Mesendoderm (in vitro differentiated cells): ENCODE measurements at regions not wholly inside any gene's neighbourhood (a gene's known extent, or its start where the extent isn't known, plus 50 kb on each side); places are given as distances from the start of the nearest gene placed in this dataset.

Experiments used
- DNase-seq: peaks from one replicate; pipeline ENCODE4 v3.0.0; 2013
- H2AK5ac ChIP-seq: 2 replicates; pipeline ENCODE4 v1.6.1; 2013; ENCODE audit warnings: low read length, inconsistent platforms
- H2BK120ac ChIP-seq: 2 replicates; pipeline ENCODE4 v1.6.1; 2013; ENCODE audit warnings: low read depth, mild to moderate bottlenecking, low read length, moderate library complexity, mixed read lengths
- H2BK15ac ChIP-seq: replicated peaks from 2 replicates; pipeline ENCODE4 v1.6.1; 2013; ENCODE audit warnings: low read depth, mild to moderate bottlenecking, moderate library complexity
- H2BK5ac ChIP-seq: 2 replicates; pipeline ENCODE4 v1.6.1; 2013; ENCODE audit warnings: low read length, inconsistent platforms
- H3K18ac ChIP-seq: 2 replicates; pipeline ENCODE4 v1.6.1; 2013; ENCODE audit warnings: mild to moderate bottlenecking, low read length, mixed read lengths
- H3K23ac ChIP-seq: one replicate; pipeline ENCODE4 v1.6.1; 2013; ENCODE audit warnings: low read length
- H3K27ac ChIP-seq: 2 replicates; pipeline ENCODE4 v1.5.1; 2013; ENCODE audit warnings: low read depth, mild to moderate bottlenecking, inconsistent platforms, low read length, moderate library complexity
- H3K27me3 ChIP-seq: 2 replicates; pipeline ENCODE4 v1.6.1; 2013; ENCODE audit warnings: low read length, control low read depth, mild to moderate bottlenecking, inconsistent platforms; ENCODE audit not compliant: insufficient read depth, poor library complexity
- H3K36me3 ChIP-seq: 2 replicates; pipeline ENCODE4 v1.6.1; 2013; ENCODE audit warnings: low read length, inconsistent platforms; ENCODE audit not compliant: control insufficient read depth, insufficient read depth
- H3K4ac ChIP-seq: one replicate; pipeline ENCODE4 v1.6.1; 2013; ENCODE audit warnings: low read depth, mild to moderate bottlenecking, low read length, moderate library complexity
- H3K4me1 ChIP-seq: 2 replicates; pipeline ENCODE4 v1.6.1; 2013; ENCODE audit warnings: low read depth, low read length, inconsistent platforms; ENCODE audit not compliant: control insufficient read depth
- H3K4me2 ChIP-seq: 2 replicates; pipeline ENCODE4 v1.6.1; 2013; ENCODE audit warnings: low read length
- H3K4me3 ChIP-seq: 2 replicates; pipeline ENCODE4 v1.5.1; 2013; ENCODE audit warnings: mild to moderate bottlenecking, low read length
- H3K56ac ChIP-seq: one replicate; pipeline ENCODE4 v1.6.1; 2013; ENCODE audit warnings: low read length
- H3K79me1 ChIP-seq: 2 replicates; pipeline ENCODE4 v1.6.1; 2013; ENCODE audit warnings: low read length, inconsistent platforms
- H3K79me2 ChIP-seq: 2 replicates; pipeline ENCODE4 v1.6.1; 2013; ENCODE audit warnings: mild to moderate bottlenecking, low read length; ENCODE audit not compliant: control insufficient read depth, insufficient read depth
- H3K9ac ChIP-seq: 2 replicates; pipeline ENCODE4 v1.6.1; 2013; ENCODE audit warnings: low read length, inconsistent platforms
- H4K5ac ChIP-seq: one replicate; pipeline ENCODE4 v1.6.1; 2013; ENCODE audit warnings: low read length
- H4K8ac ChIP-seq: one replicate; pipeline ENCODE4 v1.6.1; 2013; ENCODE audit warnings: low read depth, mild to moderate bottlenecking, control low read depth, low read length, moderate library complexity
- WGBS: extraction: QIAGEN DNeasy Blood & Tissue Kit; methylation state at CpG from one replicate; pipeline ENCODE4 v1.1.7; 2013; ENCODE audit warnings: low lambda C conversion rate, missing lambda C conversion rate; ENCODE audit not compliant: insufficient coverage; ENCODE audit errors: extremely low coverage; 5-methylcytosine and 5-hydroxymethylcytosine counted together

DNA sequence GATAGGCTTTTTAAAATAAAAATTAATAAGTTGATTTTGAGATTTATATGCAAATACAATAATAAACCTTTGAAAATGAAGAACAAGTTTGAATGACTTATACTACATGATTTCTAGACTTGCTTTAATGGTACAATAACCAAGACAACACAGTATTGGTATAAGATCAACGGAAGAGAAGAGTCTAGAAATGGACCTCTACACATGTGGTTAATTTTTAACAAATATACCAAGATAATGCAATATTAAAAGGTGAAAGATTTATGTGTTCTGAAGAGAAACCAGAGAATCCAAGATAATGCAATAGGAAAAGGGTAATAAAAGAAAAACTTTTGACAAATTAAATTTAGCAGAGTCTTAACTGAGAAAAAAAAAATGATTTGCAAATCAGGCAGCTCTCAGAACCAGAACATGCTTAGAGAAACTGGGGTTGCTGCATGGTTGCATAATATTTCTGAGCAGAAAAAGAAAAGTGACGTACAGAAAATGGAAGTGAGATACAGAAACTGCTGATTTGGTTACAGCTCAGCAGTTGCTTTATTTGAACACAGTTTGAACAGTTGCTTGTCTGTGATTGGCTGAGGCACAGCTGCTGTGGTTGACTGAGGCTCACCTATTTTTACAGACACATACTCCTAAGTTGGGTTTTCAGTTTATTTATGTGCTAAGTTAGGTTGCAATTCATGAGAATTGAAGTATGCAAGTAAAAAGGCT, 365.9 kb downstream of the CRPPA start:
- H3K4me2 ChIP-seq: no peak overlapping the region
- no peak overlapping the region for H3K27ac ChIP-seq
- no peaks in the 10 kb centered on the region for H3K79me1 ChIP-seq
- H3K4ac ChIP-seq: no peak overlapping the region
- no peaks in the 10 kb centered on the region for H3K36me3 ChIP-seq
- H3K79me2 ChIP-seq: no peaks in the 10 kb centered on the region
- no peak overlapping the region for H3K4me3 ChIP-seq
- H2BK15ac ChIP-seq: no peak overlapping the region
- no peak overlapping the region for H2AK5ac ChIP-seq
- no peaks in the 10 kb centered on the region for H3K27me3 ChIP-seq
- H3K23ac ChIP-seq: no peak overlapping the region
- H3K9ac ChIP-seq: no peak overlapping the region
- no peak overlapping the region for H3K56ac ChIP-seq
- no CpG with 5 or more reads among the region's 2 CpGs for WGBS
- H3K18ac ChIP-seq: no peak overlapping the region
- no peak overlapping the region for H4K8ac ChIP-seq
- DNase-seq: no peak
- no peak overlapping the region for H2BK120ac ChIP-seq
- H3K4me1 ChIP-seq: no peaks in the 10 kb centered on the region
- no peak overlapping the region for H2BK5ac ChIP-seq
- no peak overlapping the region for H4K5ac ChIP-seq

DNA sequence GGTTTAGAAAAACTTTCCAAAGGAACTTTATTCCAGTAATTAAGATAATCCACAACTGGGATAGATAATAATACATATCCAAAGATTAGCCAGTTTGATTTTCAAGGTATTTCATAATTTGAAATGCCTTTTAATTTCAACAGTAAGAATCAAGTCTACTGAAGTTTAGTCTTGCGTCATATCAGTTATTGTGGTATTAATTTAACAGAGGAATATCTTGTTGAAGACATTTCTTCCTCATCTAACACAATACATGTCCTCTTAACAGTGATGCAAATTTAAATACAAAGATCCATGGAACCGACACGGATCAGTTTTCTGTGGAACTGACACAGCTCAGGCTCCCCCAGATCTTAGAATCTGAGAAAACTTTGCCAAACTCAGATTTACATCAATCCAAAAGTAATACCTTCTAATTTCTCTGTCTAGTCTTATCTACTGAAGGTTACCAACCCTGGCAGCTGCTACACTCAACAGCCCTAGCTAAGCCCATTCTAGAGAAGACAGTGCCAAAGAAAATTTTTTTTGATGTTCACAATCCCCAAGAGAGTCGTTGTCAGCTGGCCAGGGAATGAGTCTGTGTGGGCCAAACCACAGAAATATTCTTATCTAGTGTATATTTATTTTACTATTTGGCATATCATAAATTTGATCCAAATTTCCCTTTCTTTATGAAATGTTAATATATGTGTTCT, 365.2 kb upstream of the MEOX2 start:
- Histone ChIP-seq H2BK120ac (no peak overlapping the region), H3K27ac (no peak overlapping the region), H3K79me1 (no peaks in the 10 kb centered on the region), H3K9ac (no peak overlapping the region), H2BK15ac (no peak overlapping the region), H4K8ac (no peak overlapping the region), H3K79me2 (no peaks in the 10 kb centered on the region), H2BK5ac (no peak overlapping the region), H3K36me3 (no peaks in the 10 kb centered on the region), H3K4me3 (no peak overlapping the region), H3K4ac (no peak overlapping the region), H3K18ac (no peak overlapping the region), H3K27me3 (no peaks in the 10 kb centered on the region), H3K56ac (no peak overlapping the region), H2AK5ac (no peak overlapping the region), H4K5ac (no peak overlapping the region), H3K23ac (no peak overlapping the region), H3K4me1 (no peaks in the 10 kb centered on the region), H3K4me2 (no peak overlapping the region)
- DNase-seq: no peak
- no CpG with 5 or more reads among the region's 4 CpGs for whole genome bisulfite sequencing

DNA sequence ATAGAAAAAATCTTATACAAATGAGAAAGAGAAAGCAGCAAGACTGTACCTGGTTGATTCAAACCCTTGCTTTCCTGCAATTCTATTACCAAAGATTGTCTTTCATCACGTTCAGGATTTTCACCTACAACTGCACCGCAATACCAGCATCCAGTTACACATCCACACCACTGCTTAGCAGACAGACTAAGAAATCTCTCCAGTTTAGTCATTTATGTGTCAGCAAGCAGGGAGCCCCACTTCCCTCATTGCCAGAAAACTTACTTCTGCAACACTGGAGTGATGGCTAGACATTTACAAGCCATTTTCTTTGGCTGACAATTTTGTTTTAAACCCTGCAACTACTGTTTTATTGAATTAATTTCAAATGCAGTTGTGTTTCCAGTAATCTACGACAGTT, 359.6 kb upstream of the MEOX2 start:
- H3K4ac ChIP-seq: no peak overlapping the region

DNA sequence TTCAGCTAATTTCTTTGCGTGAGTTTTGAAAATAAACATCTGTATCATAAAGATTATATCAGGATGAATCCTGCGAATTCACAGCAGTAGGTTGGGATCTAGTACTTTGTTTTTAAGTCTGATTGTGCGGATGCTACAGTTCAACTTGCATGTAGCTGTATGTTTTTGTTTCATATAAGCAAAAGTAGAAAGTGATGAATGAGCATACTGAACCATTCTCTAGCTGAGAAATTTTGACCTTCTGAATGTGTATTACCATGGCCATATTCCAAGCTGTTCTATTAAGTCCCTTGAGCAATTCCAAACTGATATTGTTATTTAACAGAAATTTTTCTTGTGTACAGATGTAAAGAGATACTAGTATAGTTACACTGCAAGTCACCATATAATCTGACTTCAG, 358.8 kb upstream of the MEOX2 start:
- no CpG with 5 or more reads among the region's 3 CpGs for WGBS
- H3K79me1 ChIP-seq: no peaks in the 10 kb centered on the region

More for the DNA sequence above, 359.6 kb upstream of the MEOX2 start:
- H3K4me1 ChIP-seq: no peaks in the 10 kb centered on the region
- no peak overlapping the region for H2BK15ac ChIP-seq
- H3K23ac ChIP-seq: no peak overlapping the region
- H3K79me1 ChIP-seq: no peaks in the 10 kb centered on the region
- no CpG with 5 or more reads among the region's 3 CpGs for WGBS
- no peak overlapping the region for H3K4me2 ChIP-seq
- H3K4me3 ChIP-seq: no peak overlapping the region
- H4K8ac ChIP-seq: no peak overlapping the region
- DNase-seq: no peak
- H3K56ac ChIP-seq: no peak overlapping the region
- H4K5ac ChIP-seq: no peak overlapping the region
- no peak overlapping the region for H3K27ac ChIP-seq
- H3K9ac ChIP-seq: no peak overlapping the region
- H2BK120ac ChIP-seq: no peak overlapping the region
- H3K79me2 ChIP-seq: no peaks in the 10 kb centered on the region
- no peak overlapping the region for H3K18ac ChIP-seq
- no peaks in the 10 kb centered on the region for H3K27me3 ChIP-seq
- no peak overlapping the region for H2BK5ac ChIP-seq
- H3K36me3 ChIP-seq: no peaks in the 10 kb centered on the region
- H2AK5ac ChIP-seq: no peak overlapping the region

DNA sequence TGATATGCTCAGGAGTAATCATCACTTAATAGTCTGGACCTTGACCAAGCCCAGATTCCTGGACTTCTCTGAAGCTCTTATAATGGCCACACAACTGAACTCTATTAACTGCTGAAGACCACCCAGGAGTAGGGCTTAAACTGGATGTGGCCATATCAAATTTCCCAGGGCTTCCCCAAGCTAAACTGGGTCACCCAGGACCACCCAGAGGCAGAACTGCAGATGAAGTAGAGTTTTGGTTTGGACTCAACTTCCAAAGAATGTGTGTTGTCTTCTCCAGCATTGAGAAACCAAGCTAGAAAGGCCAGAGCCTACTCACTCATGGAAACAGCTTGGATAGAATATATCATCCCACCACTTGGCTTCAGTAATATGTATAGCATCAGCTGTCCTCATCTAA, 358.2 kb upstream of the MEOX2 start:
- no peaks in the 10 kb centered on the region for H3K79me1 ChIP-seq
- no peaks in the 10 kb centered on the region for H3K27me3 ChIP-seq
- no peak overlapping the region for H2BK15ac ChIP-seq
- no peak overlapping the region for H3K56ac ChIP-seq
- no peaks in the 10 kb centered on the region for H3K79me2 ChIP-seq
- H3K4me1 ChIP-seq: no peaks in the 10 kb centered on the region
- H3K27ac ChIP-seq: no peak overlapping the region
- no peak overlapping the region for H3K4me2 ChIP-seq
- no peak overlapping the region for H3K18ac ChIP-seq
- no peak overlapping the region for H3K4ac ChIP-seq
- no peak overlapping the region for H3K4me3 ChIP-seq
- H4K5ac ChIP-seq: no peak overlapping the region
- H2BK5ac ChIP-seq: no peak overlapping the region
- H4K8ac ChIP-seq: no peak overlapping the region
- H3K23ac ChIP-seq: no peak overlapping the region
- no peak overlapping the region for H2BK120ac ChIP-seq
- H3K36me3 ChIP-seq: no peaks in the 10 kb centered on the region
- H2AK5ac ChIP-seq: no peak overlapping the region
- H3K9ac ChIP-seq: no peak overlapping the region
- no peak for DNase-seq

More for the DNA sequence above, 358.8 kb upstream of the MEOX2 start:
- Histone ChIP-seq H3K4me1 (no peaks in the 10 kb centered on the region), H3K79me2 (no peaks in the 10 kb centered on the region), H3K56ac (no peak overlapping the region), H2BK120ac (no peak overlapping the region), H3K23ac (no peak overlapping the region), H3K4me2 (no peak overlapping the region), H3K27ac (no peak overlapping the region), H3K4ac (no peak overlapping the region), H3K27me3 (no peaks in the 10 kb centered on the region), H4K8ac (no peak overlapping the region), H4K5ac (no peak overlapping the region), H2BK15ac (no peak overlapping the region), H3K36me3 (no peaks in the 10 kb centered on the region), H2BK5ac (no peak overlapping the region), H3K18ac (no peak overlapping the region), H2AK5ac (no peak overlapping the region), H3K9ac (no peak overlapping the region), H3K4me3 (no peak overlapping the region)
- DNase-seq: no peak

DNA sequence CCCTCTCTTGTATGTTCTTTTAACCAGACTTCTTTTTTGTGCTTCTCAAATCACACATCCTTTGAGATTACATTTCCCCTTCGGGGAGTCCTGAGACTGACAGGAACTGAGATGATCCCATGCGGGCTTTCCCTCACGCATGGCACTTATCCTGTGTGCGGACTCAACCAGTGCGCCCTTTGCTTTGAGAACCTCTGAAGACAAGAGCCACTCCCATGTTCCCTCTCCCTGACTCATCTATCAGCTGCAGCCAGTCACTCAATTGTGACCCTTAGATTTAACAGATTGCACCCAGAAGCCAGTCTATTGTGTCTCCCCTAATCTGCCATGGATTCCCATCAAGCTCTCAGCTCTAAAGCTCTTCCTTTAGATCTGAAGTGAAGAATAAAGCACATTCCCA, 353.9 kb upstream of the MEOX2 start:
- Histone ChIP-seq H3K9ac (no peak overlapping the region), H3K56ac (no peak overlapping the region), H3K27ac (no peak overlapping the region), H3K4me3 (no peak overlapping the region), H4K8ac (no peak overlapping the region), H2AK5ac (no peak overlapping the region), H3K27me3 (no peaks in the 10 kb centered on the region), H2BK15ac (no peak overlapping the region), H4K5ac (no peak overlapping the region), H2BK120ac (no peak overlapping the region), H2BK5ac (no peak overlapping the region), H3K23ac (no peak overlapping the region), H3K4ac (no peak overlapping the region), H3K4me1 (no peaks in the 10 kb centered on the region), H3K18ac (no peak overlapping the region), H3K79me1 (no peaks in the 10 kb centered on the region), H3K79me2 (no peaks in the 10 kb centered on the region), H3K36me3 (no peaks in the 10 kb centered on the region), H3K4me2 (no peak overlapping the region)
- peak; percentile 13 for DNase-seq
- WGBS: no CpG with 5 or more reads among the region's 5 CpGs
